SK-N-SH (cell line): ENCODE measurements at regions not wholly inside any gene's neighbourhood (a gene's known extent, or its start where the extent isn't known, plus 50 kb on each side); places are given as distances from the start of the nearest gene placed in this dataset.

ENCODE experiments used
- CTCF ChIA-PET: fragments of 300-600, 350-600 bp; formaldehyde crosslinking; extraction: SDS; loops from one replicate; lab custom pipeline; 2021; lab: Yijun Ruan, JAX
- POLR2A ChIA-PET: fragments of 350-600 bp; sonication (Branson Sonifier 250); formaldehyde crosslinking; extraction: SDS; loops from one replicate; lab custom pipeline; 2020; ENCODE audit warnings: antibody characterized with exemption, inconsistent platforms; lab: Yijun Ruan, JAX
- DNase-seq: peaks from one replicate; pipeline ENCODE4 v3.0.0; 2012
- H2AFZ ChIP-seq: fragments of 200-600 bp; sonication (generic); 2 replicates; pipeline ENCODE4 v1.8.1; 2016; ENCODE audit warnings: antibody characterized with exemption, mild to moderate bottlenecking, low read depth
- H3F3A ChIP-seq: fragments of 200-600 bp; sonication (generic); replicated peaks from 2 replicates; pipeline ENCODE3; 2016; ENCODE audit warnings: antibody characterized with exemption, mild to moderate bottlenecking; ENCODE audit not compliant: insufficient read depth
- H3K27ac ChIP-seq, 2 experiments: fragments of 200-500 bp in 1 of 2; fragments of 200-600 bp in 1 of 2; sonication (Bioruptor generic) in 1 of 2; sonication (generic), shearing (Covaris generic) in 1 of 2; 2 replicates each; pipeline versions ENCODE4 v1.5.1 to v1.6.1; 2014 to 2016; ENCODE audit warnings: low read depth in 2 of 2, inconsistent platforms in 1 of 2, low read length in 1 of 2, mild to moderate bottlenecking in 1 of 2, mixed read lengths in 1 of 2
- H3K27me3 ChIP-seq: fragments of 200-600 bp; sonication (generic), shearing (Covaris generic); 2 replicates; pipeline ENCODE4 v1.6.1; 2016; ENCODE audit warnings: mixed run types; ENCODE audit not compliant: insufficient read depth
- H3K36me3 ChIP-seq, 2 experiments: fragments of 200-500 bp in 1 of 2; fragments of 200-600 bp in 1 of 2; sonication (Bioruptor generic) in 1 of 2; sonication (generic) in 1 of 2; replicated peaks in 1 of 2; 2 replicates each; pipeline versions ENCODE3 to v1.5.1; 2014 to 2016; ENCODE audit warnings: low read length in 1 of 2, mild to moderate bottlenecking in 1 of 2; ENCODE audit not compliant: insufficient read depth in 2 of 2, control insufficient read depth in 1 of 2
- H3K4me1 ChIP-seq, 2 experiments: fragments of 200-500 bp in 1 of 2; fragments of 200-600 bp in 1 of 2; sonication (Bioruptor generic) in 1 of 2; sonication (generic), shearing (Covaris generic) in 1 of 2; 2 replicates each; pipeline versions ENCODE4 v1.5.1 to v1.6.1; 2014 to 2016; ENCODE audit warnings: low read depth in 1 of 2, low read length in 1 of 2, mixed run types in 1 of 2; ENCODE audit not compliant: insufficient read depth in 2 of 2, control insufficient read depth in 1 of 2
- H3K4me2 ChIP-seq: fragments of 200-600 bp; sonication (generic), shearing (Covaris generic); 2 replicates; pipeline ENCODE4 v1.6.1; 2017; ENCODE audit warnings: mixed run types
- H3K4me3 ChIP-seq, 2 experiments: fragments of 200-500 bp in 1 of 2; fragments of 200-600 bp in 1 of 2; sonication (Bioruptor generic) in 1 of 2; sonication (generic), shearing (Covaris generic) in 1 of 2; 2 replicates each; pipeline versions ENCODE4 v1.5.1 to v1.8.1; 2014 to 2016; ENCODE audit warnings: low read depth in 2 of 2, inconsistent platforms in 1 of 2, low read length in 1 of 2, mild to moderate bottlenecking in 1 of 2, mixed read lengths in 1 of 2, moderate library complexity in 1 of 2
- H3K79me2 ChIP-seq: fragments of 200-600 bp; sonication (generic); 2 replicates; pipeline ENCODE4 v1.8.1; 2017; ENCODE audit warnings: mild to moderate bottlenecking; ENCODE audit not compliant: insufficient read depth
- H3K9ac ChIP-seq: fragments of 200-600 bp; sonication (generic); 2 replicates; pipeline ENCODE4 v1.6.1; 2017; ENCODE audit warnings: mixed run types
- H3K9me2 ChIP-seq: fragments of 200-600 bp; sonication (generic); 2 replicates; pipeline ENCODE4 v1.6.1; 2017; ENCODE audit warnings: mixed run types
- H3K9me3 ChIP-seq: fragments of 200-600 bp; sonication (generic); 2 replicates; pipeline ENCODE4 v1.6.1; 2017; ENCODE audit warnings: mixed run types, mild to moderate bottlenecking, moderate library complexity
- H4K20me1 ChIP-seq: fragments of 200-600 bp; sonication (generic); 2 replicates; pipeline ENCODE4 v1.6.1; 2017; ENCODE audit warnings: mild to moderate bottlenecking, mixed run types; ENCODE audit not compliant: insufficient read depth
- FOXJ3 ChIP-seq: sonication (generic); formaldehyde crosslinking; IDR thresholded peaks from 2 replicates; pipeline ENCODE4 v1.5.1; 2020; ENCODE audit warnings: mild to moderate bottlenecking, missing genetic modification reagents
- FOXM1 ChIP-seq: IDR thresholded peaks from 2 replicates; pipeline ENCODE4 v1.4.0; 2012; ENCODE audit warnings: low read depth, mild to moderate bottlenecking
- GATA2 ChIP-seq: sonication (generic); formaldehyde crosslinking; IDR thresholded peaks from 2 replicates; pipeline ENCODE4 v1.5.0; 2020; ENCODE audit warnings: mild to moderate bottlenecking, missing genetic modification reagents
- IRF3 ChIP-seq: fragments of 150-350 bp; IDR thresholded peaks from 2 replicates; pipeline ENCODE4 v1.6.1; 2016; ENCODE audit warnings: mild to moderate bottlenecking, low read depth, low read length
- MXI1 ChIP-seq: IDR thresholded peaks from 2 replicates; pipeline ENCODE4 v1.6.1; 2012; ENCODE audit warnings: mild to moderate bottlenecking, low read depth, low read length, improper control_type of control experiment
- NFIC ChIP-seq: IDR thresholded peaks from 2 replicates; pipeline ENCODE4 v1.4.0; 2012; ENCODE audit warnings: borderline replicate concordance
- PBX3 ChIP-seq: IDR thresholded peaks from 2 replicates; pipeline ENCODE4; 2012
- TAF1 ChIP-seq: IDR thresholded peaks from 2 replicates; pipeline ENCODE4 v1.6.1; 2012; ENCODE audit warnings: low read depth, mild to moderate bottlenecking, low read length, moderate library complexity, borderline replicate concordance
- TCF12 ChIP-seq: IDR thresholded peaks from 2 replicates; pipeline ENCODE4 v1.4.0; 2012
- TEAD4 ChIP-seq: IDR thresholded peaks from 2 replicates; pipeline ENCODE4 v1.4.0; 2012; ENCODE audit warnings: mild to moderate bottlenecking, borderline replicate concordance; ENCODE audit not compliant: insufficient read depth
- USF1 ChIP-seq: IDR thresholded peaks from 2 replicates; pipeline ENCODE4 v1.4.0; 2012; ENCODE audit warnings: low read depth, borderline replicate concordance
- WGBS: methylation state at CpG from one replicate; pipeline ENCODE4 v1.1.6; 2017; ENCODE audit warnings: low lambda C conversion rate; 5-methylcytosine and 5-hydroxymethylcytosine counted together
- TF ChIP-seq, protein P1 (sequence below): IDR thresholded peaks from 2 replicates; pipeline ENCODE4 v1.4.0; 2012; ENCODE audit warnings: low read depth

DNA sequence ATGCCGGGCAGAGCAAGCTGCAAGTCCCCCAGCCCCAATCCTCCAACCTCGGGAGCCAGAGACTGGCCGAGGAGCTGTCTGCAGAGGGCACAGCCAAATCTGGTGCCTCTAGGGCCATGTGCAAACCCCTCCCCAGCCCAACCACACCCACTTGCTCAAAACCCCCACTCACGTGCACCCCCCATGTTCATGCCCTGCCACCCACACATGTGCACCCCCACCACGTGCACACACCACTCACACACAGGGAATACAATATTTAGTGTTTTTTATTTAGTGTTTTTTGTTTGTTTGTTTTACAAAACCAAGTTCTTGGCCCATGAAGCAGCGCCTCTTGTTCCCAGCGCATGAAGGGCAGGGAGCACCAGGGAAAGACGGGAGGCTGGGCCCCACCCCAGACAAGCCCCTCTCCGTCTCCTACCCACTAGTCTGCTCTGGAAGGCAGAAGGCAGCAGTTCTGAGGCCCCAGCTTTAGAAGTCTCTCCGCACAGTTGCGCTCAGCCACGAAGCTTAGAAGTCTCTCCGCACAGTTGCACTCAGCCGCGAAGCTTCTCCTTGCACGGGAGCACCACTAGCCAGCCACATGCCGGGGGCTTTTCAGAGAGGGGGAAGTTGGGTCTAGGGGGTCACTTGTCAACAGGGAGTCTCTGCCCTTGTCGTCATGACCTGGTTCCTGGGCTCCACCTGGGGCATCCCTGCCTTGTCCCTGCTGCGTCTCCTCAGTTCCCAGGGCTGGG is 276.1 kb upstream of the HDAC4 start (continued):
- no peak for TF ChIP-seq IRF3
- TF ChIP-seq, protein P1, sequence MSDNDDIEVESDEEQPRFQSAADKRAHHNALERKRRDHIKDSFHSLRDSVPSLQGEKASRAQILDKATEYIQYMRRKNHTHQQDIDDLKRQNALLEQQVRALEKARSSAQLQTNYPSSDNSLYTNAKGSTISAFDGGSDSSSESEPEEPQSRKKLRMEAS, result no peak
- TF ChIP-seq GATA2 (CRISPR knock-in tag), result no peak
- TF ChIP-seq NFIC, result no peak
- TF ChIP-seq MXI1, result no peak
- no peak for TF ChIP-seq FOXJ3 (CRISPR knock-in tag)
- TF ChIP-seq TEAD4, result no peak
- no peak for TF ChIP-seq TAF1
- TF ChIP-seq USF1, result no peak
- no peak for TF ChIP-seq TCF12
- TF ChIP-seq, all 33 proteins: peak for 0

GRCh38 chr2:239675826-239676715 is 275.3 kb upstream of the HDAC4 start:
- 43% methylated on average over 14 of the region's 22 CpGs for WGBS

More at GRCh38 chr2:239675826-239676715, 275.3 kb upstream of the HDAC4 start:
- no peak overlapping the region for H3K4me2 ChIP-seq
- POLR2A ChIA-PET, result no interaction called here
- H3K27me3 ChIP-seq, result no peaks in the 10 kb centered on the region
- H4K20me1 ChIP-seq, result no peaks in the 10 kb centered on the region
- no peak overlapping the region for H3K27ac ChIP-seq
- H3K4me1 ChIP-seq, result peaks cover 0 to 12% of the 10 kb centered on the region in 2 experiments; a peak in 1 of 4 replicates
- CTCF ChIA-PET, result no interaction called here
- peak; percentile 72 for DNase-seq
- no peaks in the 10 kb centered on the region; the same call in 1 of the 2 replicates for H3K9me3 ChIP-seq
- no peaks in the 10 kb centered on the region for H3K36me3 ChIP-seq
- H3K9me2 ChIP-seq, result no peaks in the 10 kb centered on the region
- H3F3A ChIP-seq, result no peaks in the 10 kb centered on the region
- TF ChIP-seq PBX3 (no peak), GATA2 (CRISPR knock-in tag) (peak; percentile 58), FOXM1 (no peak)
- no peaks in the 10 kb centered on the region for H3K79me2 ChIP-seq
- no peak overlapping the region for H3K4me3 ChIP-seq
- H3K9ac ChIP-seq, result no peak overlapping the region
- no peak overlapping the region for H2AFZ ChIP-seq
